GM12872 (cell line): ENCODE measurements at regions not wholly inside any gene's neighbourhood (a gene's known extent, or its start where the extent isn't known, plus 50 kb on each side); places are given as distances from the start of the nearest gene placed in this dataset.

Experiments
- TF ChIP-seq, protein P1 (sequence below): IDR thresholded peaks from 3 replicates; pipeline ENCODE4 v1.5.1; 2011; ENCODE audit warnings: low read depth, mild to moderate bottlenecking, low read length, moderate library complexity; ENCODE audit not compliant: insufficient read depth

DNA sequence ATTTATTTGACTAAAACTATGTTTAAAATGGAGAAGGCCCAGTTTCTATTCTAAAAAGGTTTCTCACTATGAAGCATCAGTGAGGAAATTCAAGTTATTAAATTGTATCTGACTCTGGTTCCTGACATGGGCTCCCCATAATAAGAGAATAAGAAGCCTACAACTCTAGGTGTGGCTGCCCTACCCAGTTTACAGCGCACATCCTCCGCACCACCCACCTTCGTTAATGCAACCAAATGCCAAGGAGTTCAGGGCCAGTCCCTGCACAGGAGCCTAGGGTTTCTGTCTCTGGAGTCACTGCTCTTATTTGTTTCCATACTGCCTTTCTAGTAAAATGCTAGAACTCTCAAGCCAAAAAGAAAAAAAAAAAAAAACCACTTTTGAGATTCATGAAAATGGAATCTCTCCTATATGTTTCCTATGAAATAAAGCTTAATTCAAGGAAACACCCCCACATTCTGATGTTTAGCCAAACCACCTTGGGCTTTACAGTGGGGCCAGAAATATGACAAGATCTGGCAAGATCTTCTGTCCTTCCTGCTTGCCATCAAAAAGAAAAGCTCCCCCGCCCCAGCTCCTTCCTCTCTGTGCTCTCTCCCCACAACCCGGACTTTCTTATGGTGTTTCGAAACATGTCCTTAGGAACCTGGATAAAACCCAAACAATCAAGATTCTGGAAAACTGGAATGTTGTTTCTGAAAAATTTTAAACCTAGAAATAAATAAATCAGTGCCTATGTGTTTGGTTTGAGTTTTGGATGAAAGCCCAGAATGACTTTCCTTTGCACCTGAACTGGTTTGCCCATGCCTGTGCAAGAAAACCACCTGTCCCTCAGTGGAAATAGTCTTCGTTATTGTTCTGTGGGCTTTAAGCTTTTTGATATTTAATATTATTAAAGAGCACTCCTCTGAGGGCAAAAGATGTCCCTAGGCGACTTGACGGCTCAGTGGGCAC, 136.7 kb downstream of the SP3 start:
- TF ChIP-seq, protein P1, sequence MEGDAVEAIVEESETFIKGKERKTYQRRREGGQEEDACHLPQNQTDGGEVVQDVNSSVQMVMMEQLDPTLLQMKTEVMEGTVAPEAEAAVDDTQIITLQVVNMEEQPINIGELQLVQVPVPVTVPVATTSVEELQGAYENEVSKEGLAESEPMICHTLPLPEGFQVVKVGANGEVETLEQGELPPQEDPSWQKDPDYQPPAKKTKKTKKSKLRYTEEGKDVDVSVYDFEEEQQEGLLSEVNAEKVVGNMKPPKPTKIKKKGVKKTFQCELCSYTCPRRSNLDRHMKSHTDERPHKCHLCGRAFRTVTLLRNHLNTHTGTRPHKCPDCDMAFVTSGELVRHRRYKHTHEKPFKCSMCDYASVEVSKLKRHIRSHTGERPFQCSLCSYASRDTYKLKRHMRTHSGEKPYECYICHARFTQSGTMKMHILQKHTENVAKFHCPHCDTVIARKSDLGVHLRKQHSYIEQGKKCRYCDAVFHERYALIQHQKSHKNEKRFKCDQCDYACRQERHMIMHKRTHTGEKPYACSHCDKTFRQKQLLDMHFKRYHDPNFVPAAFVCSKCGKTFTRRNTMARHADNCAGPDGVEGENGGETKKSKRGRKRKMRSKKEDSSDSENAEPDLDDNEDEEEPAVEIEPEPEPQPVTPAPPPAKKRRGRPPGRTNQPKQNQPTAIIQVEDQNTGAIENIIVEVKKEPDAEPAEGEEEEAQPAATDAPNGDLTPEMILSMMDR, result no peak

DNA sequence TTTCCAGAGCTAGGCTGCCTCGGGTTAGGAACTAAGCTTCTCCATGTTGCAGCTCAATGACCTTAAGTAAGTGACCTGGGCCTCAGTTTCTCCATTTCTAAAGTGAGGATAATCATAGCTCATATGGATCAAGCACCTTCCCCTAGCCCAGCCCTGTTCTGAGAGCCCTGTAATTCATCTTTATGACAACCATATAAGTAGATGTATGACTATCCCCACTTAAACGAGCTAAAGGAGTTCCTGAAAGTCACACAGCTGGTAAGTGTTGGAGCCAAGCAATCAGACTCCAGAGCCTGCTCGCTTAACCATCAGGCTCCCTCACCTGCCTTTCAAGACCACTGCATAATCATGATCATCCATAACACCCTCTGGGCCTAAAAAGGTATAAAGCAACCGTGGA, 135.4 kb downstream of the SP3 start:
- TF ChIP-seq, protein P1, result no peak

DNA sequence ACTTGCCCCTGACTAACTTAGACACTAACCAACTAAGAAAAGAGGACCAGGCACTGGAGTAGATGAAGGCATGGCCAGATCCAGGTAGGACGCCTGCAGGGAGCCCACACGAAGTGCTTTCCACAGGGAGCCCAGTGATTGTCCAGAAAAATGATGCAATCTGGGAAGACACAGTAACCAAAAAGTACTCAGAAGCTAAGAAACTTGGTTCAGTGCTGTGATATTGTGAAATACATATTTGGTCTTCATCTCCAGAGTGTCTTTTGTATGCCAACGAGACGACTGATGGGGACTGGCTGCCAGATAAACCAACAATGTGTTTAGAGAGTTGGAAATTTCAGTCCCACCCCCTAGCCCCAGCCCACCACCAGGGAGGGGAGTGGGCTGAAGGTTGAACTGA, 135.0 kb downstream of the SP3 start:
- TF ChIP-seq, protein P1, result no peak

DNA sequence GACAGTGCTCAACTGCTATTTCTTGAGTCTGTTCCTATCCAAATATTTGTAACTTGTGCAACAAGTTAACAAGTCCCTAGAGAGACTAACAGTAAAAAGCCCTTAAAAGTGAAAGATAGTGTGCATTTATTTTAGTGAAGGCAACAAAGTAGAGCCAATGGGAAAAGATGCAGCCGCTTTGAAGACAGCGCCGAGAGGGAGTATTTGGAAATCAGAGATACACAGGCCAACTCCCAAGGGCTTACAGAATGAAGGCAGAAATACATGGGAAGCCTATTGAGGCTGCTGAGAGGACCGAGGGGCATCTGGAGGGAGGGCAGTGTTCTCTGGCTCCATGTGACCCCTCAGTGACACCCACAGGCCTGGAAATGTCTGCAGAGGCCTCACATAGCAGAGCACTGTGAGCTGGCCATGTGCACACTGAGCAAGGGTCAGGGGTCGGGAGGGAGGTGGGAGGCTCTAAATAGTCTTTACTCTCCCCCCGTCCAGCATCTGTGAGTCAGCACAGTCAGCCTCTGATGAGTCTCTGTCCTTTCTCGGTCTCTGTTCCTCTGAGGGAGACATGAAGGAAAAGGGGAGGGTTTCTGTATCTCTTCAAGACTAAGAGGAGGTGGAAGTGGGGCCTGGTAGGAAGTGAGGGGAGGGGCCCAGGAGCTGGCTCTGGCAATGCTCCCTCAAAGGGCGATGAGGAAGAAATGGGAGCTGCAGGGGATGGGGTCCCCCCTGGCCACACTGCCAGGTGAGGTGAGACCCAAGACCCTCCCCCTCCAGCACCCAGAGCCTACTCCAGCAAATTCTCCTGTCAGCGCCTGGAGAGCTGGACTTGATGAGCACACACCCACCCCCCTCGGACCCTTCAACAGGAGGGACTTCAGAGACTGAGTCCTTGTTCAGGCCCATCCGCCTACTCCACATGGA, 133.6 kb downstream of the SP3 start:
- TF ChIP-seq, protein P1, result no peak

DNA sequence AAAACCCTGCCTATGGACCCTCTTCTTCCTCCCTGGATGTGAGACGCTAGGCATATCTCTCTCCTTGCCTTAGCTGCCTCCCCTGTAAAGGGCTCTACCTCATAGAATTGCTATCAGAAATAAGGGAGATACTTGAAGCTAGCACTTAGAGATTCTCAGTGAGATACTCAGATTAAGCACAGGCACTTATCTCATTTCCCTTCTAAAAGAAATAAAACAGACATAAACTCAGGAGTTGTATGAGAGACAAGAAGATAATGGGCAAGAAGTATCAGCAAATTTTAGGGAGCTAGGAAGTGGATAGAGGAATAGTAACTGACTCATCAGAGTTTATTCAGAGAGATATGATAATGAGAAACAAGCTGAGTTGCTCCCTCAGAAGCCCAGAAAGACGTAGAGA, 131.0 kb downstream of the SP3 start:
- TF ChIP-seq, protein P1, result no peak

DNA sequence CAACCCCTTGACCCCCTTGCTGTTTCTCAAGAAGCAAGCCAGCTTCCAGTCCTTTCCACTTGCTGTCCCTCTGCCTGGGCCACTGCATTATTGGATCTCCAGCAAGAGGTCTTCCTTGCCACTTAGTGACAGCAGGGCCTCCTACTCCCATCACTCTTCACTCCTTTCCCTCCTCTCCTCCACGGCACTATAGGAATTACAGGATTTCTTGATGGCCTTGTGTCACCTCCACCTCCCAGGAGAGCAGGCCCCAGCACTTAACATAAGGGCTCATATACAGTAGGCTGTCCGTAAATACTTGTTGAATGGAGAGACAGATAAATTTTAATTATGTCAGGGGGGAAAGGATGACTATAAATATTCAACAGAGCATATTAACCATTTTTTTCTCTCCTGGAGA, 129.4 kb downstream of the SP3 start:
- TF ChIP-seq, protein P1, result no peak

DNA sequence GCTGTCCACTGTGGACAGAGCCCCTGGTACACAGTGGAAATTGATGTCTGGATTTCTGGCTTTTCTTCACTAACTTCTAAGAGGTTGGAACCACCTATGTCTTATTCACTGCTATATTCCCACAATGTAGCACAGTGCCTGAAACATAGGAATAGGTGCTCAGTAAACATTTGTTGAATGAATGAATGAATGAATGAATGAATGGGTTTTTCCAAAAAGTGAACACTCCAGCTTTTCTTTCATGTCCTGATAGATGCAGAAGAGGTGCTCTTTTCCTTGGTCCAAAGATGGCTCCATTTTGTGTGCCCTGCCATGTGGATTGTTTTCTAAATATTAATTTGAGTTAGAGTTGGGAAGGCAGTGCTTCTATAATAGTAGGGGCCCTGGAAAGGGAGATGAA, 124.1 kb downstream of the SP3 start:
- TF ChIP-seq, protein P1, result no peak
